HG03378 (cell line): ENCODE measurements at regions not wholly inside any gene's neighbourhood (a gene's known extent, or its start where the extent isn't known, plus 50 kb on each side); places are given as distances from the start of the nearest gene placed in this dataset.

Experiments used
- ATAC-seq: cut with Tn5 transposase; IDR thresholded peaks from one replicate; pipeline ENCODE4 v1.9.1; 2021; ENCODE audit warnings: mild to moderate bottlenecking, moderate library complexity; ENCODE audit not compliant: unreplicated experiment

DNA sequence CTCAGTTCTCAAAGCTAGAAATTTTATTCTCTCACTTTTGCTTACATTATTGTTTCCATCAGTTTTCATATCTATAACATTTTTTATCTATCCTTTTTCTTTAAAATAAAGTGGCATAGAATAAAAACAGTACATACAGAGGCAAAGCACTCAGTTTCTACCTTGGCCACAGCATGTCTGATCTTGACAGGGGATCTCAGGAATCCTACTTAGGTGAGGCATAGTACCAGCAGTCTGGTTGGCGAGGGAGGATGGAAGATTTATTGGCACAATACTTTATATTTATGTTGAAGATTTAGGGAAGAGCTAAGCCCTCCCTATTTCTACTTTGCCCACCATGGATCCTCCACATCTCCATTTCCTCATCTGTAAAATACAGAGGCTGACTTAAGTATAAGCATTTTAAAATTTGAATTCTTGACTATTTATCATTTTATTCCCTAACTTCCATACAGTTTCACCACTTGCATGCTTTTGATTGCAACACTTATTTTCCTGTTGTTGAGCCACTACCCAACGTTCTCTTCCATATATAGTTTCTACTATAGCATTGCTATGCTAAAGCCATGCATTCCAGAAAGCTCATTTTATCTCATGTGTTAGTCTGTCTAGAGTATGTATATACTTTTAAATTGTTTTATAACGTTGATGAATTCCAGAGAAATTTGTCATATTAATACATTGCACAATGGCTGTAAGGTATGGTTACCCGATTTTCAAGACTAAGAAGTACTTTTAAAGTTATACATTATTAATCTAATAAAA is 506.7 kb downstream of the KCTD12 start:
- ATAC-seq = no peak

DNA sequence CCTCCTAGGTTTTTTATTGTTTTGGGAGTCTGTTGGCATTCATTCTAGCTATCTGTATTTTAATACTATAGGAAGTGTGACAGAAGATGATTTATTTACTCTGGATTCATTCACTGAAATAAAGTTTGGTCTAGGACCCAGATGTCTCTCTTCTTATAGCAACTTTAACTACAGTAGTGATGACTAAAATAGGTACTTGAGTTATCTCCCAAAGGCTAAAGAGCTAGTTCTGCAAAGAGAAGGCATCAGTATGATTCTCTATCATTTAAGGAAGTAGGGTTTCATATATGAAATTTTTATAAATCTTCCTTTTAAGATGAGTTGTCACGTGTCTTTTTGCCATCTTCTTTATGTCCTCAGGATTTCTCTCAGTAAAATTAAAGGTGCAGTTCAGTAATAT is 507.4 kb downstream of the KCTD12 start:
- ATAC-seq = no peak

DNA sequence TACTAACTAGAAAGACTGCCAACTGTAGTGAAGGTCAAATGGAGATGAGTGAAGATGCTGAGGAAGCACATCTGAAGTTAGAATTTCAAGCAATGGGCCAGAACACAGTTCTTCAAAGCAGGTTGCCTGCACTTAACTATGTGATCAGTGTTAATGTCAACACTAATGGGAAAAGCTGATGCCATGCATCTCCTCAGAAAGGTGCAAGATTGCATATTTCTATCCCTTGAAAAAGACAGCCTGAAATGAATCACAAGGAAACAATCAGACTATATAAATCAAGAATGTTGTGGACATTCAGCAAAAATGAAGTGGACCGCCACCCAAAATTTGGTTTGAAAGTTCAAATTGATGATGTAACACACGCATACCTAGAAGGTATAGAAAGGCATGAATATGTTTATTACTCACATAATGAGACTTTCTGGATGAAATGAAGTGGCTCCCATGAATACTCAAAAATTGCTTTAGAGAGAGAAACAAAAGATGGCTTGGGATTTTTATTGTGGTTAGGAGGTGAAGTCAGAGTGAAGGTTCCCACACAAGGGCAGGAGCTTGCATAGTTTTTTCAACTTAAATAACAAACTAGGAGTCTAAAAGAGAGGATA is 522.4 kb downstream of the KCTD12 start:
- no peak for ATAC-seq

DNA sequence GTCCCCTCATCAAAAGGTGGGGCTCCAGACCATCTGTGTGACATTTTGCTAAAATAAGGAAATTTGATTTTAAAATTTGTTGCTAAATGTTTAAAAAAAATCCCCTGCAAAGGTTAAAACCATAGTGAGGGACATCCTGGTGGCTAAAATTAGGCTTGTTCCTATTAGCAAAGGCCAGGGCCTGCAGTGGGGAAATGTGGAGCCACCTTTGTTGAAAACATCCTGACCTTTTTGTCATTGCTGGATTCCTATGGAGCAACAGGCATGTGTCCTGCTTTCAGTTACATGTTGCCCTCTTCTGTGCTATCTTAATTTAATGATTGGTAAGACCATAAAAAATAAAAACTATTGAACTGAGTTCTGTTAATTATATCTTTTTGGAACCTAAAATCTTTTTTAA is 524.3 kb downstream of the KCTD12 start:
- ATAC-seq = no peak

DNA sequence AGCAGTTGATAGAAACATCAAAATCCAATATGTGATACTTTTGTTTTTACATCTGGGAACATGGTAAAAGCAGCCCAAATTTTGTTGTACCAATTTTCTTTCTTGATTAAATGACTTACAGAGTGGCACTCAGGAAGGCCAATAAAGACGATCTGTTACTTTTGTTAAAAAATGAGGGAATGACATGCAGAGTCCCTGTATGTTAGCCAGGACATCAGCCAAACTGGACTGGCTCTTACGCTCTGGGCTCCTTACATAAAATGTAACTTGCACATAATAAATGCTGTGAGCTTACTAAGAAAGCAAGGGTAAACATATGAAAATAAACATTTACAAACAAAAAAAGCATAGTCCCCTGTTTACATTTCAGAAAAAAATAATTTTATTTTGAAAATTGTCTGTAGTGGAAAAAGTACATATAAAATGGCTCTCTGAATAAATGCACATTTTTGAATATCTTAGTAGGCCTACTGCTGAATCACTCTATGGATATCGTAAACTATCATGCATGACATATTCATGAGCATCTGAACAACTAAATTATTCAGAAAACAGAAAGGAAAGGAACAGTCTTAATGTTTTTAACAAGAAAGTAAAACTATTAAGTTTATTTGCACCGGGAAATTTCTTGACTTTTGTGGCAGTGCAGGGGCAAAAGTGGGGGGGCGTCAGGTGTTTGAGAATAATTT is 534.5 kb downstream of the KCTD12 start:
- ATAC-seq = no peak

DNA sequence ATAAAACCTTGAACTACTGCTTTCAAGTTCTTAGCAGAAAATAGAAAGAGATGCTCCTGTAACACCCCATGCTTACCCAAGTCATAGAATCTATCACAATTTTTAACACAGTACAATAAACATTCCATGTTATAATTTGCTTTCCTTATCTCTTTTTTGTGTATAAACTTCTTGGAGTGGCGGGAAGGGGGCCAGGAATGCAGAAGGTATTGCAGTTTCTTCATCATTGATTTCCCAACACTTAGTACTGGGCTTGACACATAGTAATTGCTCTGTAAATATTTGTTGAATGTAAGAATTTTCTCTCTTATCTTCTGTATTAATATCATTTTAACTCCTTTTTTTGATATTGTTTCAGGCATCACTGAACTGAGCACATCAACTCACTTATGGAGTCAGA is 535.8 kb downstream of the KCTD12 start:
- ATAC-seq = no peak

DNA sequence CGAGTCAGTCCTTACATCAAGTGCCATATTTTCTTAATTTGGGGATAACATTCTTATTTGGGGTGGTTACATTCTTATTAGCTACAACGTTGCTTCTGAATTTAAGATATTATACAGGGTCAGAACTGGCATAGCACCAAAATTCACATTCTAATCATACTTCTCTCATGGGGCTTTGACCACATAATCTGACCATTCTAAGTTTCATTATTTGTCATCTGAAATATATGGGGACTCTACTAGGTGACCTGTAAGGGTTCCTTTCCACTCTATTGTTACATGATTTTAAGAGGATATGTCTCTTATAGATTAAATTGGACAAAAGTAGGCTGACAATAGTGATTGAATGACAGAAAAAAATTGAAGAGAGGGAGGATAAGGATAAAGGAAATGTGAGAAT is 536.5 kb downstream of the KCTD12 start:
- no peak for ATAC-seq

DNA sequence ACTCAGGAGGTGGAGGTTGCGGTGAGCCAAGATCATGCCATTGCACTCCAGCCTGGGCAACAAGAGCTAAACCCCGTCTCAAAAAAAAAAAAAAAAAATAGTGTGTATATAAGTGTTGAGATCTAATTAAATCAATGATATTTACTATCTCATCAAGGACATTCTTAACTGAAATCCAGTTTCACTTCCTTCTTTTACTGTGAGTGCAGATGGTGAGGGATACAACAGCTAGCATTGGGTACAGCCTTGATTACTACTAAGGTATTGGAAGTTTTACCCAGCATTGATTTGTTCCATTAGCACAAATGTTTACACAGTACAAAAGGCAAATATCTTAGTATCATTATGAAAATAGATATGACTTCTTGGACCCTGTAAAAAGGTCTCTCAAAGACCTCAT is 546.6 kb downstream of the KCTD12 start:
- ATAC-seq = no peak

DNA sequence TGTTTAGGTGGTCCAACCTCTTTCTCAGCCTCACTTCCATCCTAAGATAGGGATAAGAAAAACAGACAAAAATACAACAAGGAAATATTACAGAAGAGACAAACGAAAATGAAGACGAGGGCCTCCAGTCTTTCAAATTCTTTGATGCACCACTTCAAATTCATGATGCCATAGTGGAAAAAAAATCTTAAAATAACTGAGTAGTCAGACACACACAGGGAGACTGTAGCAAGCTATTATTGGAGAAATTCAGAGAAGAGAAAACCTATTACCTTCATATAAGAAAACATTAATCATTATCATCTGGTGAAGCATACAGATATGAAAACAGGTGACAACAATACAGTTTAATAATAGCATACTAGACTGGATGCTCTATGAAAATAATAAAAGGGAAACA is 548.2 kb downstream of the KCTD12 start:
- no peak for ATAC-seq

DNA sequence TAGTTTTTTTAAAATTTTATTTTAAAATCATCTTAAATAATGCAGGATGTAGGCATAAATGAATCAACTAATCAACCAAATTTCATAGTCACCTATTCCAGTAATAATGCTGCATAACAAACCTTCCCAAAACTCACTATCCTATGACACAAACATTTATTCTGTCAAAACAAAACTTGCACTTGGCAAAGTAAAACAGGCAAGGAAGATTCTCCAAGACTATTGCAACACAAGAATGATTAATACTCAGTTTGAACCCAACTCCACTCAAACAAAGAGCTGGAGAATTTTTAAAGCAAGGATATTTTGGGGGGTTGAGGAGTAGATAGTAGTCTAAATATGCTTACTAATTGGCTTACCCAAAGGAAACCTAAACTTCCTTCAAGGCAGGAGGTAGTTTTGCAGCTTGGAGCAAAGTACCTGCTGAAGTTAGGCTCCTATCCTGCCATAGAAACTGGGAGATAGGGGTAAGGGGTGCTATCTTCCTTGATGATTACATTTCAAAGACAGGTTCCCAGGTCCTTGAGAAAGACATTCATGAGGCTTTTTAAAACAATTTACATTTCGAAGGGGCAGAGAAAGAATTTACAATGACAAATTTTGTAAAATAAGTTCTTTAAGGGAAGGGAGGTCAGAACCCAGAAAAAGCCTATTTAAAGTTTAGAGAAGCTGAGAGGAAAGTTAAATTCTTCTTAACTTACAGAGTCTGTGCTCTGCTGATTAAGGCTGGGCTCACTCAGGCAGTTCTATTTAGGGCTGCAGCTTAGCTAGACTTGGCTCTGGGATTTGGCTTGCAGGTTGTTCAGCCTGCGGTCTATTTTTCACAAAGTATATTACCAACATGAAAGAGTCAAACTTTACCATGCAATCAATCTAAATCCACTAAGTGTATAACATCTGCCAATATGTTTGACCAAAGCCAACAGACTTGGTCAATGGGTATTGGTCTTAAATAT is 549.0 kb downstream of the KCTD12 start:
- ATAC-seq = no peak

DNA sequence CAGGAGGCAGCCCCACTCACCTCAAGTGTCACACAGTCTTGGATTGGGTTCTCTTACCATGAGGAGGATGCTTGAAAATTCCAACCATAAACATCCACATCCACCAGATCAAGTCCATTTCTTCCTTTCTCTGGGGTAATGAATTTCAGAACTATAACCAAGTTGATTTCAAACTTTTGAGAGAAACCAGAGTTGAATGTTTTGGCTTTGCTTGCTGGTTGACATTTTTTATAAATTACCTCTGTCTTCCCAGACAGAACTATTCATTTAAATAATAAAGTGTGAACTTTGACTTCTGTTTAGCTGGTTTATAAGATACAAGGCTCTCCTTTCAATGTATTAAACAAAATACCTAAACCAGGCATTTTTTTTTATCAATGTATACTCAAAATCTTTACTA is 550.7 kb downstream of the KCTD12 start:
- no peak for ATAC-seq

DNA sequence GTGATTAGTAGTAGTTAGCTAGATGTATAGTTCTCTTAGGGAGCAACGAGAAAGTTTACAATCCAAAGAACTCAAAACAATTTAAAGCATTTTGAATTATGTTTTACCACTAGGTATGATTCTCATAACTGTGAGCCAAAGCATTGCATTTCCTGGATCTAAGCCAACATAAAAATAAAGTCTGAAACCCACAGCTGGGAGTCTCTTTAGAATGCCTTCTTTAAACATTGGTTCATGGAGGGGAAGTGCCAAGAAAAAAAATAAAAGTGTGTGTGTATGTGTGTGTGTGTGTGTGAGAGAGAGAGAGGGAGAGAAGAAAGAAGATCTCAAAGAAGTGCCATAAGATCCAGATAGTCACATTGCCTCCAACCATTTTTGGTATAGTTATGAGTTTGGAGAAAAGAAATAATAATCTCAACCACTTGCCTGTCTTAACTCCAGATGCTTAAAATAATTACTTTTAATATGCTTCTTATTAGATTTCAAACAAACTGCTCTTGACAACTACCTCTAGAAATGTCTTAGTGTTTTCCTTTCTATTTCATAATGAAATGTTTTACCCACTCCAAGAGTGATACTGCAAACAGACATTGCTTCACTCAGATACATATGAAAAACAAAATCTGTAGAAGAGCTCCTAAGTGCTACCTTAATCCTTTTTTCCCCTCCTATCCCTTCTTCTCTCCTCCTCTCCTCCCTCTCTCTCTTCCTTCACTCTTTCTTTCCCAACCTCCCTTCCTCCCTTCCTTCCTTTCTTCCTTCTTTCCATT is 554.1 kb downstream of the KCTD12 start:
- no peak for ATAC-seq

DNA sequence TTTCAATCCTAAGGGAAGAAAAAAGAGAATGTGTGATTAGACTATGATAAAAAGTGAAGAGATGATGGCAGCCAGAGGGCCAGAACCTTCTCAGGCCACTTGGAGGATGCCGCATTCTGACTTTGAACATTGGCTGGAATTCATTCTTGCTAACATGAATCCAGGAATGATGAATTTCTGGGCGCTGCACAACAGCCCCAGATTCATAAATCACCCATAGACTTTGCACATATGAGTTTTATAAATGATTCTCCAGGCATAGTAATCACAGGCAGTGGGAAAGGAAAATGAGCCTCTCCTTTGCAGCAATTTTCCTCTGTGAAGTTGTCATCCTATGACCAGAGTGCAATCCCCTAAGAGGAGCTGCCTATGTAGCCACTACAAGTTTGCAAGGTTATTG is 555.4 kb downstream of the KCTD12 start:
- ATAC-seq = no peak

DNA sequence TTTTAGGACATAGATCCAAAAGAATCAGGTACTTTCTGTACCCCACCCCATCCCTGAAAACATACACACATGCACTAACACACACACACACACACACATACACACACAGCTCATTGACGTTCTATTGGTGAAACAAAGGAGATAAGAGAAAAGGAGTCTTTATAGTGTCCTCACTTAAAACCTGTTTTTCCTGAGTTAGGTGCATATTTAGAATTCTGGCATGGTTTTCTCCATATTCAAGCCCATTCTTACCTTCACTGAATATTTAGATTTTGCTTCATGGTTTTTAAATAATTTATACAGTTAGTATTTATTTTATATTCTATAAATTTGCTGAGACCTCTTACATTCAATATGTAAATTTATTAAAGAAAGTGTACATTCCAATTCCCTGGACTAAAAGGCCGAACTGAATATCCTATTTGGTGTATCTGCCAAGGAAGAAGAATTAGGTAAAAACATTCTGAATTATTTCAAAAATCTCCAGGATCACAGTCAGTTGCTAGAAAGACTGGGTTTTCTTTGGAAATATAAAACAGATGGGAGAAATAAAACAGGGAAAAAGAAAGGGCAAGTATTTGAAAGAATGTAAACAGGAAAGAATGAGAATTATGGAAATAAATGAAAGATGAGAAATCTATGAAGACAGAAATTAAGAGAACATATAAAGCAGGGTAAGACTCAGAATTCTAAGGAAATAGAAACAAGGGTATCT is 556.2 kb downstream of the KCTD12 start:
- no peak for ATAC-seq

DNA sequence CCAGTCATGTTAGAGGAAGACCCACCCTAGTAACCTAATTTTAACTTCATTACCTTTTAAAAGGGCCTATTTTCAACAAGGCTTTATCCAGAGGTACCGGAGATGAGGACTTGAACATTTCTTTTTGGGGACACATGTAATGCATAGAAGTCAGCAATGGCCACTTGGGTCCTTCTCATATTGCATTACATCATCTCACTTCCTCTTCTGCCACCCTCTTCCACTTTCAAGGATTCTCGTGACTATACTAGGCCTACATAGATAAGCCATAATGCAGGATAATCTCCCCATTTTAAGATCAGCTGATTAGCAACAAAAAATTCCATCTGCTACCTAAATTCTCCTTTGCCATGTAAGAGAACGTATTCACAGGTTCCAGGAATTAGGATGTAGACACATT is 557.2 kb downstream of the KCTD12 start:
- no peak for ATAC-seq

DNA sequence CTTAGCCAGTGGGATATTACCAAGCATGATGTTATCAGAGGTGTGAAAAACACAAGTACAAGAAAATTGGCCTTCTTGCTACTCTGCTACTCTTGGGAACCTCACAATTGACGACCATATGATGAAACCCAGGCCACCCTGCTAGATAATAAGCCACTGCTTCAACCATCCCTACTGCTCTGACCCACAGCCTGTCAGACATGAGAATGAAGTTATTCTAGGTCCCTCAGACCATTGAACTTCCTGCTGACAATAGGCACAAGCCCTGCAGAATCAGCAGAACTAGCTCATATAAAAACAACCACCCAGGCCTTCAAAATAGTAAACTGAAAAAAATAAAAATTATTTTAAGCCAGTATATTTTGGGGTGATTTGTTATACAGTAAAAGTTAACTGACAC is 559.9 kb downstream of the KCTD12 start:
- no peak for ATAC-seq

DNA sequence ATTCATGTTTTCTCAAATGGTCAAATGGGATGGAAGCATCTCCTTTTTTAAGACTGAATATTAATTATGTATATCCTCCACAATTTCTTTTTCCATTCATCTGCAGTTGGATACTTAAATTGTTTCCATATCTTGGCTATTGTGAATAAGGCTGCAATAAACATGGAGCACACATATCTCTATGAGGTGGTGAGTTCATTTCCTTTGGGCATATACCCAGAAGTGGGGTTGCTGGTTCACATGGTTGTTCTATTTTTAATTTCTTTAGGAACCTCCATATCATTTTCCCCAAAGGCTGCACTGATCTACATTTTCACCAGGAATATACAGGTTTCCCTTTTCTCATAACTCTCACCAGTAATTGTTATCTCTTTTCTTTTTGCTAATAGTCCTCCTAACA is 566.3 kb downstream of the KCTD12 start:
- ATAC-seq = no peak

DNA sequence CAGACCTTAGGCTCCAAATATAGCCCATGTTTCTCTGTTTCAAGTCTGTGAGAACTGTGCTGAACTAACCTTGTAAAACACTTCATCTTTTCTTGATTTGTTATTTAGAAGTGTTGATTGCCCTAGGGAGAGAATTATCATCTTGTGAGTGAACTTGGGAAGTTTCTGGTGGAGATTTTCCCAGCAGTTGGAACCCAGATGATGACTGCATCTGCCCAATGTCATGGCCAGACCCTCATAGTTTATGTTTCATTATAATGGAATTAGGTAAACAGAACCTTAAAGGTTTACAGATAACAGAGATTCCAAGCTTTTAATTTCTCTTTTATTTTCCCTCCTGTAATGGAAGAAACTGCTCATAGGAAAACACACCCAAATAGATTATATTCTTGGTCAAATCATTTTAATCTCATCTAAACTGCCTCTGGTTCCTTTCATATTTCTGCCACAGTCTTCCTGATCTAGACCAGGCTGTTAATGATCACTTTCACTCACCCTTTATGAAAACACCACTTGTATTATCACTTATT is 569.1 kb downstream of the KCTD12 start:
- ATAC-seq = no peak

DNA sequence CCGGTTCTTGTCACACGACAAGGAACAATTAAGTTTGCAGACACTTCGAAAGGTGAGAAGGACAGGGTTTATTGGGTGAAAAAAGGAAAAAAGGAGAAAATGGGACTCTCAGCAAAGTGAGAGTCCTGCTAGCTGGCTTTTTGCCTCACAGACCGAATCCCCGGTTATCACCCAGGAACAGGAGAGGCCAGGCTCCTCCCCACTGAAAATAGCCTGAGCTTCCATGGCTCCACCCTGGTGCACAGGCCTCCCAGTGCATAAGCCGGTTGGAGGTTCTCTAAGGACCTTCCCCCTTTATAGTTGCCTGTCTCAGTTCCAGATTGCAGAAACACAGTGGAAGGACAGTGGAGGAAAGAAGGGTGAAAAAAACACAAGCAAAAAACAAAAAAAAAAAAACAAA is 571.7 kb downstream of the KCTD12 start:
- no peak for ATAC-seq

DNA sequence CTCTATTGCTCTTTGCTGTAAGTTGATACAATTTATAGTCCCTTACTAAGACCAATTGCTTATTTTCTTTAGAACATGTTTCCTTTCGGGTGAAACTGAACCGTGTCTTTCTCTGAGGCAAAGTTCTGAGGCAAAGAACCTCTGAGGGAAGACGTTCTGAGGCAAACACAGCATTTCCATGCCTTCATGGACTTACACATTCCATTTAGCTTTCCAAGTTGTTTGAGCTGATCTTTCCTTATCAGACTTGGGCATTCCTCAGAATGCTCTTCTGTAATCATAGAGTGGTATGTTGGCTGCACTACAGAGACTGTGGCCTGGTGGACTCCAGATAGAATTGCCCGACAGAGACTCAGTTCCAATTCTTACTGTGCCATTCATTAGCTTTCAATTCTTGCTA is 579.1 kb downstream of the KCTD12 start:
- no peak for ATAC-seq
